ENCODE measurements at regions not wholly inside any gene's neighbourhood (a gene's known extent, or its start where the extent isn't known, plus 50 kb on each side); places are given as distances from the start of the nearest gene placed in this dataset.

- H3K27me3 Mint-ChIP-seq, result peaks cover 12% of the 10 kb centered on the region
- no peaks in the 10 kb centered on the region for H3K9me3 Mint-ChIP-seq
- no peak overlapping the region for H3K27ac Mint-ChIP-seq
- peak; percentile 60 for DNase-seq (ENCODE audit: extremely low spot score, unreplicated experiment)
- no peak overlapping the region for H3K4me3 Mint-ChIP-seq
- no peaks in the 10 kb centered on the region for H3K36me3 Mint-ChIP-seq
- no peaks in the 10 kb centered on the region for H3K4me1 Mint-ChIP-seq (ENCODE audit: unreplicated experiment)
- TF ChIP-seq CTCF (conservative IDR thresholded peaks at IDR 0.05), result no peak
Measured at GRCh38 chr5:1725641-1726468, 73.8 kb downstream of the MRPL36 start.

GRCh38 chr5:1724822-1725602, 74.6 kb downstream of the MRPL36 start:
- Mint-ChIP-seq H3K4me3 (peak overlapping the region; percentile 67), H3K27me3 (peaks cover 16% of the 10 kb centered on the region), H3K27ac (no peak overlapping the region), H3K9me3 (no peaks in the 10 kb centered on the region), H3K4me1 (ENCODE audit: unreplicated experiment) (no peaks in the 10 kb centered on the region), H3K36me3 (no peaks in the 10 kb centered on the region)
- peak; percentile 66 for DNase-seq (ENCODE audit: extremely low spot score, unreplicated experiment)
- no peak for TF ChIP-seq CTCF (conservative IDR thresholded peaks at IDR 0.05)

GRCh38 chr5:1723957-1724821, 75.4 kb downstream of the MRPL36 start:
- Mint-ChIP-seq H3K27ac (no peak overlapping the region), H3K4me3 (no peak overlapping the region), H3K27me3 (peaks cover 18% of the 10 kb centered on the region), H3K36me3 (no peaks in the 10 kb centered on the region), H3K4me1 (ENCODE audit: unreplicated experiment) (no peaks in the 10 kb centered on the region), H3K9me3 (peaks cover 5% of the 10 kb centered on the region)
- DNase-seq (ENCODE audit: extremely low spot score, unreplicated experiment), result peak; percentile 58
- TF ChIP-seq CTCF (conservative IDR thresholded peaks at IDR 0.05), result no peak

GRCh38 chr5:1723476-1723875, 76.2 kb downstream of the MRPL36 start:
- Mint-ChIP-seq H3K36me3 (no peaks in the 10 kb centered on the region), H3K9me3 (peaks cover 11% of the 10 kb centered on the region), H3K4me1 (ENCODE audit: unreplicated experiment) (no peaks in the 10 kb centered on the region), H3K4me3 (no peak overlapping the region), H3K27ac (no peak overlapping the region), H3K27me3 (peaks cover 18% of the 10 kb centered on the region)
- TF ChIP-seq CTCF (conservative IDR thresholded peaks at IDR 0.05), result no peak
- peak; percentile 52 for DNase-seq (ENCODE audit: extremely low spot score, unreplicated experiment)

GRCh38 chr5:1722877-1723276, 76.8 kb downstream of the MRPL36 start:
- H3K9me3 Mint-ChIP-seq, result peaks cover 16% of the 10 kb centered on the region
- peaks cover 14% of the 10 kb centered on the region for H3K27me3 Mint-ChIP-seq
- DNase-seq (ENCODE audit: extremely low spot score, unreplicated experiment), result no peak
- no peaks in the 10 kb centered on the region for H3K36me3 Mint-ChIP-seq
- no peak for TF ChIP-seq CTCF (conservative IDR thresholded peaks at IDR 0.05)
- no peak overlapping the region for H3K4me3 Mint-ChIP-seq
- no peaks in the 10 kb centered on the region for H3K4me1 Mint-ChIP-seq (ENCODE audit: unreplicated experiment)
- no peak overlapping the region for H3K27ac Mint-ChIP-seq

Measured in type B pancreatic cell (in vitro differentiated cells).